ENCODE measurements at regions not wholly inside any gene's neighbourhood (a gene's known extent, or its start where the extent isn't known, plus 50 kb on each side); places are given as distances from the start of the nearest gene placed in this dataset.
"Not testable (repeated sequence)": the region's sequence is repeated elsewhere in the genome, so short reads cannot be mapped to it uniquely, and the experiment has no call there.

GRCh38 chr6:112401083-112401482, 54.0 kb downstream of the RFPL4B start:
- TF ChIP-seq CTCF (IDR thresholded peaks at IDR 0.05; ENCODE audit: low read depth, low read length, missing control alignments), result no peak
- H3K4me3 ChIP-seq (ENCODE audit: low read depth, low read length), result no peak overlapping the region
- in situ Hi-C loops (cut with HindIII; ENCODE audit: low sequenced_read_pairs), result no loop called here
- DNase-seq (ENCODE audit: low read depth), result no peak

GRCh38 chr6:112407101-112407590, 60.0 kb downstream of the RFPL4B start:
- in situ Hi-C loops (cut with HindIII; ENCODE audit: low sequenced_read_pairs), result no loop called here
- no peak overlapping the region for H3K4me3 ChIP-seq (ENCODE audit: low read depth, low read length)
- TF ChIP-seq CTCF (IDR thresholded peaks at IDR 0.05; ENCODE audit: low read depth, low read length, missing control alignments), result no peak
- peak; percentile 15 for DNase-seq (ENCODE audit: low read depth)

- in situ Hi-C loops (cut with HindIII; ENCODE audit: low sequenced_read_pairs), result no loop called here
- H3K4me3 ChIP-seq (ENCODE audit: low read depth, low read length), result no peak overlapping the region
- DNase-seq (ENCODE audit: low read depth), result no peak
- no peak for TF ChIP-seq CTCF (IDR thresholded peaks at IDR 0.05; ENCODE audit: low read depth, low read length, missing control alignments)
These were observed 61.4 kb downstream of the RFPL4B start for GRCh38 chr6:112408522-112408921.

- no peak overlapping the region for H3K4me3 ChIP-seq (ENCODE audit: low read depth, low read length)
- in situ Hi-C loops (cut with HindIII; ENCODE audit: low sequenced_read_pairs), result no loop called here
- no peak for DNase-seq (ENCODE audit: low read depth)
- TF ChIP-seq CTCF (IDR thresholded peaks at IDR 0.05; ENCODE audit: low read depth, low read length, missing control alignments), result no peak
These were observed 62.2 kb downstream of the RFPL4B start for GRCh38 chr6:112409311-112409710.

- no peak for TF ChIP-seq CTCF (IDR thresholded peaks at IDR 0.05; ENCODE audit: low read depth, low read length, missing control alignments)
- H3K4me3 ChIP-seq (ENCODE audit: low read depth, low read length), result no peak overlapping the region
- DNase-seq (ENCODE audit: low read depth), result no peak
- in situ Hi-C loops (cut with HindIII; ENCODE audit: low sequenced_read_pairs), result no loop called here
These were observed 66.7 kb downstream of the RFPL4B start for GRCh38 chr6:112413780-112414179.

- DNase-seq (ENCODE audit: low read depth), result no peak
- H3K4me3 ChIP-seq (ENCODE audit: low read depth, low read length), result no peak overlapping the region
- TF ChIP-seq CTCF (IDR thresholded peaks at IDR 0.05; ENCODE audit: low read depth, low read length, missing control alignments), result no peak
- in situ Hi-C loops (cut with HindIII; ENCODE audit: low sequenced_read_pairs), result no loop called here
These were observed 68.2 kb downstream of the RFPL4B start for GRCh38 chr6:112415366-112415765.

GRCh38 chr6:112416866-112417265, 69.7 kb downstream of the RFPL4B start:
- H3K4me3 ChIP-seq (ENCODE audit: low read depth, low read length), result no peak overlapping the region
- no peak for TF ChIP-seq CTCF (IDR thresholded peaks at IDR 0.05; ENCODE audit: low read depth, low read length, missing control alignments)
- in situ Hi-C loops (cut with HindIII; ENCODE audit: low sequenced_read_pairs), result no loop called here
- DNase-seq (ENCODE audit: low read depth), result no peak

- in situ Hi-C loops (cut with HindIII; ENCODE audit: low sequenced_read_pairs); DNase-seq (ENCODE audit: low read depth); H3K4me3 ChIP-seq (ENCODE audit: low read depth, low read length): not testable (repeated sequence)
These were observed 79.9 kb downstream of the RFPL4B start for GRCh38 chr6:112427011-112427410.

Measured in astrocyte of the cerebellum (primary cell).